ENCODE measurements at regions not wholly inside any gene's neighbourhood (a gene's known extent, or its start where the extent isn't known, plus 50 kb on each side); places are given as distances from the start of the nearest gene placed in this dataset.

GRCh38 chr10:107490389-107490788 lies 325.9 kb upstream of the SORCS1 start:
- H3K27me3 ChIP-seq, result no peaks in the 10 kb centered on the region
- no peak overlapping the region for H3K4me2 ChIP-seq
- no peak overlapping the region for H3K27ac ChIP-seq
- 100% methylated on average over 2 of the region's 2 CpGs for WGBS (ENCODE audit: low lambda C conversion rate, missing lambda C conversion rate)
- H3K36me3 ChIP-seq (replicated peaks; ENCODE audit: insufficient read depth, low read depth), result no peaks in the 10 kb centered on the region
- H3K9me2 ChIP-seq (replicated peaks; ENCODE audit: insufficient read depth), result no peaks in the 10 kb centered on the region
- DNase-seq (ENCODE audit: low spot score), result no peak
- H3K4me1 ChIP-seq (ENCODE audit: insufficient read depth), result no peaks in the 10 kb centered on the region
- no peak for TF ChIP-seq EZH2phosphoT487 (IDR thresholded peaks at IDR 0.05; ENCODE audit: low read depth, severe bottlenecking, unreplicated experiment)
- TF ChIP-seq CTCF (IDR thresholded peaks at IDR 0.05; ENCODE audit: poor library complexity), result no peak
- TF ChIP-seq EZH2 (IDR thresholded peaks at IDR 0.05; ENCODE audit: borderline replicate concordance), result no peak
- no peaks in the 10 kb centered on the region for H3K79me2 ChIP-seq
- H4K20me1 ChIP-seq (ENCODE audit: insufficient read depth, poor library complexity, severe bottlenecking), result no peaks in the 10 kb centered on the region
- no peaks in the 10 kb centered on the region for H3K9me3 ChIP-seq (ENCODE audit: low read depth)
- H2AFZ ChIP-seq, result no peak overlapping the region
- H3K4me3 ChIP-seq, result no peak overlapping the region

- Histone ChIP-seq H3K27ac (no peak overlapping the region), H3K27me3 (no peaks in the 10 kb centered on the region), H3K9me2 (replicated peaks; ENCODE audit: insufficient read depth) (no peaks in the 10 kb centered on the region), H4K20me1 (ENCODE audit: insufficient read depth, poor library complexity, severe bottlenecking) (no peaks in the 10 kb centered on the region), H3K79me2 (no peaks in the 10 kb centered on the region), H2AFZ (no peak overlapping the region), H3K36me3 (replicated peaks; ENCODE audit: insufficient read depth, low read depth) (no peaks in the 10 kb centered on the region), H3K4me3 (no peak overlapping the region), H3K4me2 (no peak overlapping the region), H3K4me1 (ENCODE audit: insufficient read depth) (no peaks in the 10 kb centered on the region), H3K9me3 (ENCODE audit: low read depth) (no peaks in the 10 kb centered on the region)
- DNase-seq (ENCODE audit: low spot score), result no peak
- TF ChIP-seq EZH2phosphoT487 (IDR thresholded peaks at IDR 0.05; ENCODE audit: low read depth, severe bottlenecking, unreplicated experiment) (no peak), CTCF (IDR thresholded peaks at IDR 0.05; ENCODE audit: poor library complexity) (no peak), EZH2 (IDR thresholded peaks at IDR 0.05; ENCODE audit: borderline replicate concordance) (no peak)
- WGBS (ENCODE audit: low lambda C conversion rate, missing lambda C conversion rate), result 84% methylated on average over 4 of the region's 4 CpGs
These were observed 322.8 kb upstream of the SORCS1 start for GRCh38 chr10:107487284-107487683.

GRCh38 chr10:107485019-107485418 lies 320.5 kb upstream of the SORCS1 start:
- Histone ChIP-seq H3K9me2 (replicated peaks; ENCODE audit: insufficient read depth) (no peaks in the 10 kb centered on the region), H3K4me2 (no peak overlapping the region), H3K4me1 (ENCODE audit: insufficient read depth) (no peaks in the 10 kb centered on the region), H4K20me1 (ENCODE audit: insufficient read depth, poor library complexity, severe bottlenecking) (no peaks in the 10 kb centered on the region), H3K27me3 (no peaks in the 10 kb centered on the region), H3K9me3 (ENCODE audit: low read depth) (no peaks in the 10 kb centered on the region), H3K27ac (no peak overlapping the region), H2AFZ (no peak overlapping the region), H3K36me3 (replicated peaks; ENCODE audit: insufficient read depth, low read depth) (no peaks in the 10 kb centered on the region), H3K79me2 (no peaks in the 10 kb centered on the region), H3K4me3 (no peak overlapping the region)
- DNase-seq (ENCODE audit: low spot score), result no peak
- 82% methylated on average over 2 of the region's 2 CpGs for WGBS (ENCODE audit: low lambda C conversion rate, missing lambda C conversion rate)
- TF ChIP-seq EZH2phosphoT487 (IDR thresholded peaks at IDR 0.05; ENCODE audit: low read depth, severe bottlenecking, unreplicated experiment) (no peak), CTCF (IDR thresholded peaks at IDR 0.05; ENCODE audit: poor library complexity) (no peak), EZH2 (IDR thresholded peaks at IDR 0.05; ENCODE audit: borderline replicate concordance) (no peak)

GRCh38 chr10:107481881-107482280 lies 317.4 kb upstream of the SORCS1 start:
- 85% methylated on average over 7 of the region's 7 CpGs for WGBS (ENCODE audit: low lambda C conversion rate, missing lambda C conversion rate)
- Histone ChIP-seq H3K4me1 (ENCODE audit: insufficient read depth) (no peaks in the 10 kb centered on the region), H3K4me3 (no peak overlapping the region), H3K27me3 (no peaks in the 10 kb centered on the region), H3K9me3 (ENCODE audit: low read depth) (no peaks in the 10 kb centered on the region), H3K4me2 (no peak overlapping the region), H4K20me1 (ENCODE audit: insufficient read depth, poor library complexity, severe bottlenecking) (no peaks in the 10 kb centered on the region), H3K79me2 (no peaks in the 10 kb centered on the region), H3K36me3 (replicated peaks; ENCODE audit: insufficient read depth, low read depth) (no peaks in the 10 kb centered on the region), H3K27ac (no peak overlapping the region), H2AFZ (no peak overlapping the region), H3K9me2 (replicated peaks; ENCODE audit: insufficient read depth) (no peaks in the 10 kb centered on the region)
- DNase-seq (ENCODE audit: low spot score), result no peak
- TF ChIP-seq CTCF (IDR thresholded peaks at IDR 0.05; ENCODE audit: poor library complexity), result no peak
- TF ChIP-seq EZH2phosphoT487 (IDR thresholded peaks at IDR 0.05; ENCODE audit: low read depth, severe bottlenecking, unreplicated experiment), result no peak
- TF ChIP-seq EZH2 (IDR thresholded peaks at IDR 0.05; ENCODE audit: borderline replicate concordance), result no peak
